ENCODE measurements at regions not wholly inside any gene's neighbourhood (a gene's known extent, or its start where the extent isn't known, plus 50 kb on each side); places are given as distances from the start of the nearest gene placed in this dataset.
"Not testable (repeated sequence)": the region's sequence is repeated elsewhere in the genome, so short reads cannot be mapped to it uniquely, and the experiment has no call there.

- no peak for DNase-seq (ENCODE audit: low read depth)
Measured at GRCh38 chr4:101670897-101671296, 119.6 kb upstream of the BANK1 start.

GRCh38 chr4:101670370-101670769, 120.2 kb upstream of the BANK1 start:
- DNase-seq (ENCODE audit: low read depth) = no peak

GRCh38 chr4:101669832-101670188, 120.7 kb upstream of the BANK1 start:
- DNase-seq (ENCODE audit: low read depth) = no peak

GRCh38 chr4:101669138-101669831, 121.2 kb upstream of the BANK1 start:
- no peak for DNase-seq (ENCODE audit: low read depth)

- peak; percentile 63 for DNase-seq (ENCODE audit: low read depth)
Measured at GRCh38 chr4:101667348-101667747, 123.2 kb upstream of the BANK1 start.

GRCh38 chr4:101660607-101661006, 129.9 kb upstream of the BANK1 start:
- DNase-seq (ENCODE audit: low read depth) = no peak

- DNase-seq (ENCODE audit: low read depth) = no peak
Measured at GRCh38 chr4:101655857-101656256, 134.7 kb upstream of the BANK1 start.

GRCh38 chr4:101655005-101655404, 135.5 kb upstream of the BANK1 start:
- no peak for DNase-seq (ENCODE audit: low read depth)

- DNase-seq (ENCODE audit: low read depth) = peak; percentile 98
Measured at GRCh38 chr4:101651778-101652177, 138.8 kb upstream of the BANK1 start.

- peak; percentile 29 for DNase-seq (ENCODE audit: low read depth)
Measured at GRCh38 chr4:101649790-101650515, 140.6 kb upstream of the BANK1 start.

GRCh38 chr4:101647710-101648034, 142.9 kb upstream of the BANK1 start:
- no peak for DNase-seq (ENCODE audit: low read depth)

GRCh38 chr4:101644516-101644915, 146.0 kb upstream of the BANK1 start:
- no peak for DNase-seq (ENCODE audit: low read depth)

GRCh38 chr4:101643186-101643837, 147.2 kb upstream of the BANK1 start:
- DNase-seq (ENCODE audit: low read depth) = no peak

GRCh38 chr4:101632766-101633165, 157.8 kb upstream of the BANK1 start:
- not testable (repeated sequence) for DNase-seq (ENCODE audit: low read depth)

- DNase-seq (ENCODE audit: low read depth) = no peak
Measured at GRCh38 chr4:101630319-101630986, 160.1 kb upstream of the BANK1 start.

GRCh38 chr4:101621120-101621519, 169.4 kb upstream of the BANK1 start:
- peak; percentile 48 for DNase-seq (ENCODE audit: low read depth)

GRCh38 chr4:101615652-101616051, 174.9 kb upstream of the BANK1 start:
- DNase-seq (ENCODE audit: low read depth) = no peak

GRCh38 chr4:101606989-101607388, 183.5 kb upstream of the BANK1 start:
- DNase-seq (ENCODE audit: low read depth) = not testable (repeated sequence)

- peak; percentile 68 for DNase-seq (ENCODE audit: low read depth)
Measured at GRCh38 chr4:101604976-101605375, 185.6 kb upstream of the BANK1 start.

GRCh38 chr4:101600287-101600686, 190.2 kb upstream of the BANK1 start:
- DNase-seq (ENCODE audit: low read depth) = no peak

- DNase-seq (ENCODE audit: low read depth) = peak; percentile 18
Measured at GRCh38 chr4:101599620-101600019, 190.9 kb upstream of the BANK1 start.

Measured in myocyte (in vitro differentiated cells).